Pancreas (tissue), 10 donors: ENCODE measurements at regions not wholly inside any gene's neighbourhood (a gene's known extent, or its start where the extent isn't known, plus 50 kb on each side); places are given as distances from the start of the nearest gene placed in this dataset.

Source experiments
- ATAC-seq, 4 donors: fragments of 200-7000 bp; cut with Tn5 transposase; one replicate each; pipeline versions ENCODE4 v1.8.0 to v1.9.1; 2020; ENCODE audit warnings: mild to moderate bottlenecking in 4 of 4, moderate library complexity in 4 of 4
- DNase-seq, 6 donors: peaks; one replicate each; pipeline ENCODE4 v3.0.0-alpha.2; 2020
- FAIRE-seq: peaks from 2 replicates; lab custom pipeline; 2012; peaks lifted over from hg19 to GRCh38; lab: Jason Lieb, UNC
- H3K27ac ChIP-seq, 4 donors: fragments of 200-600 bp; sonication (generic); 1 replicate in 3 of 4; 2 replicates in 1 of 4; pipeline versions ENCODE4 v1.5.0 to v1.8.0; 2020
- H3K27me3 ChIP-seq, 4 donors: fragments of 200-600 bp; one replicate each; pipeline ENCODE4 v1.8.0; 2021
- H3K36me3 ChIP-seq, 3 donors: fragments of 200-600 bp; sonication (generic) in 1 of 3; one replicate each; pipeline versions ENCODE4 v1.5.0 to v1.8.0; 2020 to 2021
- H3K4me1 ChIP-seq, 3 donors: fragments of 200-600 bp; one replicate each; pipeline ENCODE4 v1.8.0; 2021
- H3K4me3 ChIP-seq, 4 donors: fragments of 200-600 bp; sonication (generic) in 2 of 4; one replicate each; pipeline versions ENCODE4 v1.5.0 to v1.8.0; 2020 to 2021
- H3K9me3 ChIP-seq, 4 donors: fragments of 200-600 bp; one replicate each; pipeline ENCODE4 v1.8.0; 2021
- WGBS, 2 donors: extraction: QIAGEN DNeasy Blood & Tissue Kit; methylation state at CpG; one replicate each; pipeline ENCODE4 v1.1.7; 2013; 5-methylcytosine and 5-hydroxymethylcytosine counted together
- intact Hi-C, 3 donors: fragments of 100-400 bp; cut with DNase I; formaldehyde crosslinking; loops; one replicate each; pipeline versions ENCODE4 v1.11.1 to v1.14.2; 2022
- TF ChIP-seq, protein P1 (sequence below), 4 donors: fragments of 200-600 bp; sonication (generic) in 3 of 4; IDR thresholded peaks; one replicate each; pipeline versions ENCODE4 v1.5.0 to v1.8.0; 2021; ENCODE audit warnings: antibody characterized with exemption in 4 of 4
- donor health status: healthy with polysubstance abuse.
- donor health status: DM: no; HTN: no; CAD: no; lungs with moderate emphysema.
- donor health status: DM: no; HTN: no; CAD: no.
- donor health status: control.
- donor health status: control.
- donor health status: Bipolar disorder and iron deficiency.
- donor health status: DM: yes; HTN: yes; CAD: no.
- donor health status: DM: no; HTN: no; CAD: no.
- donor health status: DM: no; HTN: no; CAD: no.
- donor health status: DM: yes; HTN: yes; CAD: no.

DNA sequence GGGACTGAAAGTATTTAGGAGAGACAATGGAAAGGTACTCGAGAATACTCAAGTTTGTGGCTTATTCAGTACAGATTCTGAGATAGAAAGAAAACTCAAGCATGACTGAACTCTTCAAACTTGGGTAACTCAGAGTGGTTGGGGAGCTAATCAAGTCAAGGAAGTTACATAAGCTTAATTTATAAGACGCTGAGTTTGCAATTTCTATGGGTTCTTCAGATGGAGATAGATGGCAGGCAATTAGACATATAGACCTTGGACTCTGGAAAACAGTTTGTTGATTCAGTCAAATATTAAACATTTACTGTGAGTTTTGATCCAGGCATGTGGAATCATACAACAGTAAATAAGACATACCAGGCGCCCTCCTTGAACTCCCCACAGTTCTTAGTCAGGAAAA is 1749.9 kb upstream of the TENM3 start:
- Histone ChIP-seq H3K27me3 (no peaks in the 10 kb centered on the region), H3K9me3 (no peaks in the 10 kb centered on the region), H3K4me3 (no peak overlapping the region), H3K4me1 (no peaks in the 10 kb centered on the region), H3K36me3 (no peaks in the 10 kb centered on the region), H3K27ac (no peak overlapping the region)
- intact Hi-C loops, result no loop called here
- WGBS, 2 donors, result 56 to 63% methylated on average over 3 of the region's 3 CpGs
- TF ChIP-seq, protein P1, sequence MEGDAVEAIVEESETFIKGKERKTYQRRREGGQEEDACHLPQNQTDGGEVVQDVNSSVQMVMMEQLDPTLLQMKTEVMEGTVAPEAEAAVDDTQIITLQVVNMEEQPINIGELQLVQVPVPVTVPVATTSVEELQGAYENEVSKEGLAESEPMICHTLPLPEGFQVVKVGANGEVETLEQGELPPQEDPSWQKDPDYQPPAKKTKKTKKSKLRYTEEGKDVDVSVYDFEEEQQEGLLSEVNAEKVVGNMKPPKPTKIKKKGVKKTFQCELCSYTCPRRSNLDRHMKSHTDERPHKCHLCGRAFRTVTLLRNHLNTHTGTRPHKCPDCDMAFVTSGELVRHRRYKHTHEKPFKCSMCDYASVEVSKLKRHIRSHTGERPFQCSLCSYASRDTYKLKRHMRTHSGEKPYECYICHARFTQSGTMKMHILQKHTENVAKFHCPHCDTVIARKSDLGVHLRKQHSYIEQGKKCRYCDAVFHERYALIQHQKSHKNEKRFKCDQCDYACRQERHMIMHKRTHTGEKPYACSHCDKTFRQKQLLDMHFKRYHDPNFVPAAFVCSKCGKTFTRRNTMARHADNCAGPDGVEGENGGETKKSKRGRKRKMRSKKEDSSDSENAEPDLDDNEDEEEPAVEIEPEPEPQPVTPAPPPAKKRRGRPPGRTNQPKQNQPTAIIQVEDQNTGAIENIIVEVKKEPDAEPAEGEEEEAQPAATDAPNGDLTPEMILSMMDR (IDR thresholded peaks at IDR 0.05), result no peak
- DNase-seq (no peak), ATAC-seq (no peak), FAIRE-seq (no peak)

DNA sequence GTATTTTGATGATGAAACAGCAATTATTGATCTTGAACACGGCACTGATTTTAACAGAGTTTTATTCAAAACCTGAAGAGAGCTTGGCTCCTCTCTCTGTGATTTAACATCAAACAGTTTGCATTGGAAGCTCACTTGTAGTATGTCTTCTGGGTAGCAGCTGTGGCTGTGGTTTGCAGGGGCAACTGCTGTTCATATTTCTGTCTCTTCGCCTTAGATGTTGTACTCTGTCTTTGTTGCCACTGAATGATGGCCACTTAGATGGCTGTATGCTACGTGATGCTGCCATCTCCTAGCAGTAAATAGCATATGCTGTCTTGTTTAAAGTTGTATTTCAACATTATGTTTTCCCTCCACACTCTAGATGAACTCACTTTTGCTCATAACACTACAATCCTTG is 1743.0 kb upstream of the TENM3 start:
- FAIRE-seq (no peak), DNase-seq (no peak), ATAC-seq (no peak)
- no peaks in the 10 kb centered on the region for H3K36me3 ChIP-seq
- no peaks in the 10 kb centered on the region for H3K4me1 ChIP-seq
- WGBS, 2 donors, result 57 to 67% methylated on average over 3 of the region's 3 CpGs
- no peak overlapping the region for H3K4me3 ChIP-seq
- H3K27ac ChIP-seq, result no peak overlapping the region
- intact Hi-C loops, result no loop called here
- no peaks in the 10 kb centered on the region for H3K27me3 ChIP-seq
- TF ChIP-seq, protein P1 (IDR thresholded peaks at IDR 0.05), result no peak
- H3K9me3 ChIP-seq, result no peaks in the 10 kb centered on the region

DNA sequence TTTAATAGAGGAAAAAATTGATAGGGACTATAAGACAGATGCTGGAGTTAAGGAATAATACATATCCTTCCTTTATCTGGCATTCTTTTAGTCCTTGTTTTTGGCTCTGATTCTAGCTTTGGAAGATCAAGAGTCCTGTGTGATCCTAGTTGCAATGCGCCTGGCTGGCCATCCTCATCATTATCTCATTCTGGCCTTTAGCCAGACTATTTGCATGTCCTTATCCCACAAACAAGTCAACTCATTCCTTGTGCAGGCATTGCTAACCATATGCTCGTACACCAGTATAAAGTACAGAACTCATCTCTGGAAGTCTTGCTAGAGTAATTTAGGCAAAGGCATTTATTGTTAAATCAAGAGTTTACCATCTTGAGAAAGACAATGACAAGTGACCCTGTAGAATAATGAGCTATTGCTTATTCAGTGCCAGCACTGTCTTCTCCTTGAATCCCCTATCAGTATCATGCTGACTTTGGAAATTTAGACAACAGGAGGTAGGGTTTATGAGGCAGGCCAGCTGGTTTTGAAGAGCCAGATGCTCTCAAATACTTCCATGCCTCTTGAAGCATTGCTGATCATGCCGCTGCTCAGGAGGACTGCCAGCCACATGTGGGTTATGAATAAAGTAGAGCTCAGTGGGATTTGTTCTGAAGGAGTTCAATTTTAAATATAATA is 1730.3 kb upstream of the TENM3 start:
- intact Hi-C loops, result no loop called here
- no peak overlapping the region for H3K27ac ChIP-seq
- no peaks in the 10 kb centered on the region for H3K9me3 ChIP-seq
- TF ChIP-seq, protein P1 (IDR thresholded peaks at IDR 0.05), result no peak
- H3K4me3 ChIP-seq, result no peak overlapping the region
- FAIRE-seq (no peak), DNase-seq (no peak), ATAC-seq (no peak)
- WGBS, 2 donors, result 61 to 75% methylated on average over 3 of the region's 3 CpGs
- H3K27me3 ChIP-seq, result no peaks in the 10 kb centered on the region
- H3K4me1 ChIP-seq, result no peaks in the 10 kb centered on the region
- H3K36me3 ChIP-seq, result no peaks in the 10 kb centered on the region

DNA sequence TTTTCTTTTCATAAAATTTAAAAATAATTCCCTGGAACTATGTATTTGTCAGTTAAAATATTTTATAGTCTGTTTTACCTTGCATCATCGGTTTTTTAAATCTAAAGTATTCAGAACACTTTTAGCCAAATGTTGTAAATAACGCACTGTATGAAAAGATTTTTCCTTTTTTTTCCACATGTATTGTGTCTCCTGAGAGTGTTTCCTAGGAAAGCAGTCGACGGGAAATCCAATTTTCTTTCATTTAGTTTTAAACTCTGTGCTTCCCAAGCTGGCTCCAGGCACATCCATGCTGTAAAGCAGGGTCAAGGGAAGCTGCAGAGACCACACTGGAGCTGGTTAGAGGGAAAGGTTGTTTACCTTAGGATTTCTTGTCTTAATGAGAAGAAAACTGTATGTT is 1724.3 kb upstream of the TENM3 start:
- no peak for ATAC-seq
- H3K36me3 ChIP-seq, result no peaks in the 10 kb centered on the region
- H3K4me1 ChIP-seq, result no peaks in the 10 kb centered on the region
- no peak for FAIRE-seq
- no peak overlapping the region for H3K4me3 ChIP-seq
- TF ChIP-seq, protein P1 (IDR thresholded peaks at IDR 0.05), result no peak
- H3K27ac ChIP-seq, result no peak overlapping the region
- no peaks in the 10 kb centered on the region for H3K9me3 ChIP-seq
- intact Hi-C loops, result no loop called here
- no peak for DNase-seq
- no peaks in the 10 kb centered on the region for H3K27me3 ChIP-seq
- 62 to 76% methylated on average over 4 of the region's 4 CpGs for WGBS, 2 donors

DNA sequence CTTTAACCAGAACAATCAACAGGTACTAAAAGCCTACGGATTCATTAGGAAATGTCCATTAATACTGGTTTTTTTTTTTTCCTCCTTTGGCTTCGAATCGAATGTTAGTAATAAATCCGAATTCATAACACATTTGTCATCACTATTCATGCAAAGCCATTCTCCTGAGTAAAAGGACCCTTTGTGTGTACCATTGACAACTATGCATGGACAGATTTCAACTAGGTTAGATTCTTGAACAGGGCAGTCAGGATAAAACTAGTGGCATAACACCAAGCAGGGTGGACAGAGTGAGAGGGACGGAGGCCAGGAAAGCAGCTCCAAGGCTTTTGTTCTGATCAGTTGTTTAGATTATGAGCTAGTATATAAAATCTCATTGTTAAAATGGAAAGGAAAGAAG is 1722.0 kb upstream of the TENM3 start:
- DNase-seq (no peak), ATAC-seq (no peak), FAIRE-seq (no peak)
- 27 to 35% methylated on average over 5 of the region's 5 CpGs for WGBS, 2 donors
- TF ChIP-seq, protein P1 (IDR thresholded peaks at IDR 0.05), result no peak
- Histone ChIP-seq H3K36me3 (no peaks in the 10 kb centered on the region), H3K27me3 (no peaks in the 10 kb centered on the region), H3K4me1 (no peaks in the 10 kb centered on the region), H3K9me3 (no peaks in the 10 kb centered on the region), H3K4me3 (no peak overlapping the region), H3K27ac (no peak overlapping the region)
- intact Hi-C loops, result no loop called here
